BE2C (cell line): ENCODE measurements at regions not wholly inside any gene's neighbourhood (a gene's known extent, or its start where the extent isn't known, plus 50 kb on each side); places are given as distances from the start of the nearest gene placed in this dataset.

Experiments used
- DNase-seq: peaks from one replicate; pipeline ENCODE4 v3.0.0-alpha.2; 2020
- H3K27me3 ChIP-seq: fragments of 250-450 bp; sonication (Bioruptor Pico); 2 replicates; pipeline ENCODE4 v1.5.1; 2020; ENCODE audit warnings: mild to moderate bottlenecking
- H3K36me3 ChIP-seq: fragments of 250-450 bp; sonication (Bioruptor Pico); 2 replicates; pipeline ENCODE4 v1.5.1; 2020; ENCODE audit warnings: mild to moderate bottlenecking
- H3K4me1 ChIP-seq: fragments of 250-450 bp; sonication (Bioruptor Pico); 2 replicates; pipeline ENCODE4 v1.5.1; 2020
- H3K4me3 ChIP-seq: 2 replicates; pipeline ENCODE4 v1.5.1; 2011; ENCODE audit warnings: low read depth, low read length
- H3K9me3 ChIP-seq: fragments of 250-450 bp; sonication (Bioruptor Pico); 2 replicates; pipeline ENCODE4 v1.5.1; 2020
- CTCF ChIP-seq: IDR thresholded peaks from 2 replicates; pipeline ENCODE4 v1.5.1; 2012; ENCODE audit warnings: mild to moderate bottlenecking, low read depth, low read length

- no peak overlapping the region for H3K4me3 ChIP-seq
- no peaks in the 10 kb centered on the region for H3K36me3 ChIP-seq
- no peak for TF ChIP-seq CTCF
- no peaks in the 10 kb centered on the region for H3K9me3 ChIP-seq
- H3K27me3 ChIP-seq = no peaks in the 10 kb centered on the region
- H3K4me1 ChIP-seq = no peaks in the 10 kb centered on the region
- DNase-seq = no peak
These were observed 173.5 kb upstream of the FN1 start for GRCh38 chr2:215609089-215610032.

GRCh38 chr2:215607766-215608165 lies 171.9 kb upstream of the FN1 start:
- Histone ChIP-seq H3K36me3 (no peaks in the 10 kb centered on the region), H3K4me1 (no peaks in the 10 kb centered on the region), H3K27me3 (no peaks in the 10 kb centered on the region), H3K4me3 (no peak overlapping the region), H3K9me3 (no peaks in the 10 kb centered on the region)
- DNase-seq = no peak
- no peak for TF ChIP-seq CTCF

GRCh38 chr2:215606219-215606618 lies 170.4 kb upstream of the FN1 start:
- no peak for TF ChIP-seq CTCF
- H3K36me3 ChIP-seq = no peaks in the 10 kb centered on the region
- no peaks in the 10 kb centered on the region for H3K9me3 ChIP-seq

GRCh38 chr2:215605214-215605613 lies 169.3 kb upstream of the FN1 start:
- DNase-seq = no peak
- H3K9me3 ChIP-seq = no peaks in the 10 kb centered on the region
- TF ChIP-seq CTCF = no peak
- no peaks in the 10 kb centered on the region for H3K36me3 ChIP-seq
- no peaks in the 10 kb centered on the region for H3K4me1 ChIP-seq
- H3K4me3 ChIP-seq = no peak overlapping the region
- H3K27me3 ChIP-seq = no peaks in the 10 kb centered on the region

More at GRCh38 chr2:215606219-215606618, 170.4 kb upstream of the FN1 start:
- Histone ChIP-seq H3K4me3 (no peak overlapping the region), H3K27me3 (no peaks in the 10 kb centered on the region), H3K4me1 (no peaks in the 10 kb centered on the region)
- no peak for DNase-seq

- Histone ChIP-seq H3K27me3 (no peaks in the 10 kb centered on the region), H3K4me3 (no peak overlapping the region), H3K9me3 (no peaks in the 10 kb centered on the region), H3K4me1 (no peaks in the 10 kb centered on the region), H3K36me3 (no peaks in the 10 kb centered on the region)
- DNase-seq = no peak
- no peak for TF ChIP-seq CTCF
These were observed 168.7 kb upstream of the FN1 start for GRCh38 chr2:215604606-215605005.

GRCh38 chr2:215603440-215603839 lies 167.6 kb upstream of the FN1 start:
- no peaks in the 10 kb centered on the region for H3K4me1 ChIP-seq
- H3K9me3 ChIP-seq = no peaks in the 10 kb centered on the region
- H3K36me3 ChIP-seq = no peaks in the 10 kb centered on the region
- no peaks in the 10 kb centered on the region for H3K27me3 ChIP-seq
- TF ChIP-seq CTCF = no peak
- no peak overlapping the region for H3K4me3 ChIP-seq
- DNase-seq = no peak
